GM21390 (cell line): ENCODE measurements at regions not wholly inside any gene's neighbourhood (a gene's known extent, or its start where the extent isn't known, plus 50 kb on each side); places are given as distances from the start of the nearest gene placed in this dataset.
"Not testable (repeated sequence)": the region's sequence is repeated elsewhere in the genome, so short reads cannot be mapped to it uniquely, and the experiment has no call there.

Experiments used
- ATAC-seq: cut with Tn5 transposase; IDR thresholded peaks from one replicate; pipeline ENCODE4 v1.9.1; 2021; ENCODE audit not compliant: unreplicated experiment

DNA sequence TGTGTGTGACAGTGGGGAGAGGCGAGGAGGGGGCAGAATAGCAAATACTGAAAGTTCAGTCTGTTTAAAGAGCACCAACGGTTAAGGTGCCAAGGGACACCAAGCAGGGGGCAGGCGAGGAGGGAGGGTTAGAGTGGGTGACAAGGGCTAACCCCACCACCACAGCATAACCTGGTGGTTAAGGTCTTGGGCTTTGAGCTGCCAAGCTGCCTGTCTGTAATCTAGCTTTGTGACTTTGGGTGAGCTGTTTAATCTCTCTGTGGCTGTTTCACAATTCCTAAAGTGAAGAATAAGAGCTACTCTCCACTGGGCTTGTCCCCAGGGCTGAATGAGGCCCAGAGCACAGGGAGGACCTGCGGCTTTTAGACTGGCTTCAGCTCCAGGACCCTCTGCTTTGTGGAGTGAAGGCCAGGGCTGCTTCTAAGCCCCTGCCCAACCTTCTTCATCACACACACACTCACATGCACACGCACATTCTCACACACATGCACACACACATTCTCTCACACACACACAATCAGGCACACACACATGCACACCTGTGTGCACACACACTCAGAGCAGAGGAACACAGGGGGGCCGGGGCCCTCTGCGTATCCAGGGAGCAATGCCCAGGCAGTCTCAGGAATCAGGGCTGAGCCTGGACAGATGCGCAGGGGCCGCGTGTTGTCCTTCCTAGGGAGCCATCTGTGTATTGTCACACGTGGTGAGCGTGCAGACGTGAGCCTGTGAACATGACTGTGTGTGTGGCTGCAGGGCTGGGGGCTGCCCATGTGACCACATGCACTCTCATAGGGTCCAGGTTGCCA is 101.6 kb upstream of the TARDBP start:
- no peak for ATAC-seq

DNA sequence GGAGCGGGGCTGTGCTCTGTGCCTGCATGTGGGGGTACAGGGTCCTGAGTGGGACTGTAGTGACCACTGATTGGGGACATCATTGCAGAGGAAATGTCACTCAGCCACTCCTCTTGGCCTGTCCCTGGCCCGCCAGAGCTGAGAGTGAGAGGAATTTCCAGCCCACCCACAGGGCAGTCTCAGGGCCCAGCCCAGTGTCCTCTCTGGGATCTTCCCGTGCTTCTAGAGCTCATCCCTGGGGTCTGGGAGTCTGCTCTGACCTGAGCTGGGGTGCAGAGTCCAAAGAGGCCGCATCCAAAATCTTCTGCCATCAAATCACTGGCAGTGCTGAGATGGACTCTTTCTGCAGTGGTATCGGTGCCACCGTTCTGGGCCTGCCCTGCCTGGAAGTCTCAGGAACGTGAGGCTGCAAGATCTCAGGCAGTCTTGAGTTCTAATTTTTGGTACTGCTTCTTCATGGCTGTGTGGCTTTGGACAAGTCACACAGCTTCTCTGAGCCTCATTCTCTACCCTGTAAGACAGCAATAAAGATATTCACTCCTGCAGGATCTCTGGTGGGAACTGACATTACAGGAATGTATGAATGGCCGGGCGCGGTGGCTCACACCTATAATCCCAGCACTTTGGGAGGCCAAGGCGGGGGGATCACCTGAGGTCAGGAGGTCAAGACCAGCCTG is 100.8 kb upstream of the TARDBP start:
- no peak for ATAC-seq

DNA sequence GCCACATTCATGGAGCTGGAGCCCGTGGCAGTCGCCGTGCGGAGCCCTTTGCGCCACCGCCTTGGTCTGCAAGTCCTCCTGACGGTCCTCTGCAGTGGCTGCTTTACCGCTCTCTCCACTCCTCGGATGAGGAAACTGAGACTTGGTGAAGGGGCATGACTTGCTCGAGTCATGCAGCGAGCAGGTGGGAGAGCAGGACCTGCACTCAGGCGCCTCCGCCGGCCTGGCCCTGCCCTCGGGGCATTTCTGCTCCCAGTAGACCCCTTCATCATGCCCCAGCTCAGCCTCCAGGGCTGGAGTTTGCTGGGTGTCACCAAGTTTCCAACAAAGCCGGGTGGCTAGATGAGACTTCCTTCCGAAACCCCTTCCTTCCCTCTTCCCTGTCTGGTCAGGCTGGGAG is 100.0 kb upstream of the TARDBP start:
- no peak for ATAC-seq

DNA sequence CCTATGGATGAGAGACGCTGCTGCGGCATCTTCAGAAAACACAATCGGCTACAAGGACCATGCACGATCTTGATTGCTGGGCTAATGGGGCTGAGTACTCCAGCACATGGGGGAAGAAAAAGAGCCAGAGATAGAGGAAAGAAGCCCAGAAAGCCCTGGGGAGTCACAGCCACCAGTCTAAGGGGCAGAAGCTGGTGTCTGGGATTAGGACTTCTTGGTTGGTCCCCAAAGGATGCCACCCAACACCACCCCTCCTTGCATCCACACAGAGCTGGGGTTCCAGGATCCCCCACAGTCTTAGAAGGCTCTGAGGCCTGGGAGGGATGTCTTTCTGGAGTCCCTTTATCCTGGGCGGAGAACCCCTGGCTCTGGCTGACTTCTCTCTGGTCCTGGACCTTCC is 98.4 kb upstream of the TARDBP start:
- no peak for ATAC-seq

DNA sequence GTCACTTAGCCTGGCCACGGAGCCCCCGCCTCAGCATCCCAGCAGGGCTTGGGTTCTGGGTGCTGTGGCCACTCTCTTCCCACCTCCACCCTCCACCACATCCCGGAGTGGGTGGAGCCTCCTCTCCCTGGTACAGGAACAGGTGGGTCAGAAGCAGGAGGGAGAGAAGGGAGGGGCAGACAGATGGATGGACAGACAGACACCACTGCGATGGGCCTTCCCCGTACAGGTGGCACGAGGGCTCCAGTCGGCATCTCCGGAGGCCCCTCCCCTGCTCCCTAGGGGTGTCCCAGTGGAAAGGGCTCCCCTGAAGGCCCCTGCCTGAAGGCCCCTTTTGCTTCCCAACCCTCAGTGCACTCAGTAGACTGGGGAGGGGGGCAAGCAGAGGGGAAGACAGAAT is 96.9 kb upstream of the TARDBP start:
- no peak for ATAC-seq

DNA sequence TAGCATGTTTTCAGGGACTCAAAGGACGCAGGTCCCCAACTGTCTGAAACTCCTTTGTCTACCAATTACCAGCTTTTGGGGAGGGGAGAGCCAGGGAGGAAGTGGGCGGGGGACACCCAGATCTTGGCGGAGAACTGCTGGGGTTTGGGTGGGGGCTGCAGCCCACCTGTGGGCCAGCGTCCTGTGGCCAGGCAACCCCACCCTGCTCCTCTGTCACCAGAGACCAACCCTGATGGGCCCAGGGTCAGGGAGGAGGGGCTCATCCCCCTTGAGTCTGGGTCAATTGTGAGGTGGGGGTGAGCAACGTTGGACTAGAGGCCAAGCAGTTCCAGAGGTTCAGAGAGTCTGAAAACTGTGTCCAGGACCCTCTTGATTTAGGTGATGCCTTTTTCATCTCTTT is 96.1 kb upstream of the TARDBP start:
- no peak for ATAC-seq

DNA sequence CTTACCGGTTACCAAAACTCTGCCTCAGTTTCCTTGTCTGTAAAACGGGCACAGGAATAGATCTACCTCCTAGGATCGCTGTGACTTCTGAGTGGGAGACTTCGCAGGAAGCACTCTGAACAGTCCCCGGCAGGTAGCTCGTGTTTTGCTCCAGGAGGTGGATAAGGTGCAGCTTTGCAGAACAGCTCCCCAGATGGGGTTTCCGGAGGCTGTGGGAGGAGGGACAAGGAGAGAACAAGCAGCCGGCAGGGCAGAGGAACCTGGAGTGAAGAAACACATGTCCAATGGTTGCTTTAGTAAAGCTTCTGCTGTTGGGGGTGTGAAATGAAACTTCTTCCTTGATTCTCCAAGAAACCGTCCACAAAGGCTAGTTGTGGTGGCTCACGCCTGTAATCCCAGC is 95.5 kb upstream of the TARDBP start:
- no peak for ATAC-seq

DNA sequence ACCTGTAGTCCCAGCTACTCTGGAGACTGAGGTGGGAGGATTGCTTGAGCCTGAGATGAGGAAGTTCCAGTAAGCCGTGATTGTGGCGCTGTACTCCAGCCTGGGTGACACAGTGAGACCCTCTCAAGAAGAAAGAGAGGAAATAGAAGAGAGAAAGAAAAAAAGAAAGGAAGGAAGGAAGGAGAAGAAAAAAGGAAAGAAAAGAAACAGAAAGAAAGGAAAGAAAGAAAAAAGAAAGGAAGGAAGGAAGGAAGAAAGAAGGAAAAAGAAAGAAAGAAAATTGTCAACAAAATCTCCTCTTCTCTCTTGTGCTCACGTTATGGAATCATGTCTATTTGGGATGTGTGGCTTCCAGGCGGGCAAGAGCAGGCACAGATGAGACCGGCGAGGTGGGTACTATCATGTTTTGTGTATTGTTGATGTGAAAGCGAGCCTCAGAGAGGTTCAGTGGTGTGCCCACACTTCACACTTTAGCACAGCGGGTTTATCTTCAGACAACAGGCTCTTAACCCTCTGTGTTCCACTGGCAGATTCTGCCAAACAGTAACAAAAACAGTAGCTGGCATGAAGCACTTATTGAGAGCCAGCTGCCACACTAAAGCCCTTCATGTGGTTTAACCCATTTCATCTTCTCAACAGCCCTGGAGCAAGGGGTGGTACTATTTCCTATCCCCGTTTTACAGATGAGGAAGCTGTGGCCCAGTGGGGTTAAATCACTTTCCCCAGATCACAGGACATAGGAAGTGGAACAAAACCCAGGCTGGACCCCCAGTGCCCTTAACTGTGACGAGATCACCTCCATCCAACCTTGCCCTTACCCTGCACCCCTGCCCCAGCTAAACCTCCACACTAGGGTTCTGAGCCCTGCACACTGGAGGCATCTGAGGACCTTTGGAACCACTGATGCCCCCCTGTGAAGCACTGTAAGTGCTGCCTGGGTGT is 94.7 kb upstream of the TARDBP start:
- ATAC-seq, result no peak

DNA sequence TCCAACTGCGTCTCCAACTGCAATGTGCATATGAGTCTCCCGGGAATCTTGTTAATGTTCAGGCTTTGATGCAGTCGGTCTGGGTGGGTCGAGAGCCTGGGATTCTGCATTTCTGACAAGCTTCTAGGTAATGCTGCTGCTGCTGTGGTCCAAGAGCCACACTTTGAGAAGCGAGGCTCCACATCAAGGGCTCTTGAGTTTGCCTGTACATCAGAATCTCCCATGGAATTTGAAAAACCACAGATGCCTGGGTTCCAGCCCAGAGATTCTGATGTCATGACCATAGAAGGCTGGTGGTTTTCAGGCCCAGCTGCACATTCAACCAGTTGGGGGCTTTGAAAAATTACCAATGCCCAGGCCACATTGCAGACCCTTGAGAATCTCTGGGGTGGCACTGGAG is 93.9 kb upstream of the TARDBP start:
- no peak for ATAC-seq

DNA sequence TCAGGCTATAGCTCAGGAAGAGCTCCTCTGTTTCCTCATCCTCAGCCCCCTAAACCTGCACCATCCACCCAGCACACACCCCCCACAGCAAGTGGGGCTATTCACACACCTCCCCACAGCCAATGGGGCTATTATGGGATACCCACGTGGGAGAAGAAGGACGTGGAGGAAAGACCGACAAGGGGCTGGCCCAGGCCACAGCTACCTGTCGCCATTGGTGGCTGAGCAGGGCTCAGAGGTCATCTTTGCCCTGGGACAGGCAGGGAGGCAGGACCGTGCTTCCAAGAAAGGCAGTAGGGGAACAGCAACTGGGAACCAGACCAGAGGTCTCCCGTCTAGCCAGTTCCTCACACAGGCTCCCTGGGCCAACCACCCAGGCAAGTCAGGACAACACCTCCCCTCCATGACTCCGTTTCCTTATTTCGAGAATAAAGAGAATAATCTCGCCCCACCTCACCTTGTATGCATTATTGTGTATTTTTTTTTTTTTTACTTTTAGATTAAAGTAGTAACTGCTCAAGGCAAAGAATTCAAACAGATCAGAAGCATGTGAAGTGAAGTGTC is 92.3 kb upstream of the TARDBP start:
- no peak for ATAC-seq

DNA sequence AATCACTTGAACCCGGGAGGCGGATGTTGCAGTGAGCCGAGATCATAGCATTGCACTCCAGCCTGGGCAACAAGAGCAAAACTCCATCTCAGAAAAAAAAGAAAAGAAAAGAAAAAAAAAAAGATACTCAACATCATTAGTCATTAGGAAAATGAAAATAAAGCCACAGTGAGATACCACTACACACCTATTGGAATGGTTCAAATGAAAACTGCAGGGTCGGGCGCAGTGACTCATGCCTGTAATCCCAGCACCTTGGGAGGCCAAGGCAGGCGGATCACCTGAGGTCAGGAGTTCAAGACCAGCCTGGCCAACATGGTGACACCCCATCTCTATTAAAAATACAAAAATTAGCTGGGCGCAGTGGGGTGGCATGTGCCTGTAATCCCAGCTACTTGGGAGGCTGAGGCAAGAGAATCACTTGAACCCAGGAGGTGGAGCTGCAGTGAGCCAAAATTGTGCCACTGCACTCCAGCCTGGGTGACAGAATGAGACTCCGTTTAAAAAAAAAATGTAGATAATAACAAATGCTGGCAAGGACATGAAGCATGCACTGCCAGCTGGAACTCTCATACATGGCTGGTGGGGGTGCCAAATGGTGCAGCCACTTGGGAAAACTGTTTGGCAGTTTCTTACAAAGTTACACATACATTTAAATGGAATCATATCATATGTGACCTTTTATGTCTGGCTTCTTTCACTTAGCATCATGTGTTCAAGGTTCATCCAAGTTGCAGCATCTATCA is 90.0 kb upstream of the TARDBP start:
- ATAC-seq, result not testable (repeated sequence)

DNA sequence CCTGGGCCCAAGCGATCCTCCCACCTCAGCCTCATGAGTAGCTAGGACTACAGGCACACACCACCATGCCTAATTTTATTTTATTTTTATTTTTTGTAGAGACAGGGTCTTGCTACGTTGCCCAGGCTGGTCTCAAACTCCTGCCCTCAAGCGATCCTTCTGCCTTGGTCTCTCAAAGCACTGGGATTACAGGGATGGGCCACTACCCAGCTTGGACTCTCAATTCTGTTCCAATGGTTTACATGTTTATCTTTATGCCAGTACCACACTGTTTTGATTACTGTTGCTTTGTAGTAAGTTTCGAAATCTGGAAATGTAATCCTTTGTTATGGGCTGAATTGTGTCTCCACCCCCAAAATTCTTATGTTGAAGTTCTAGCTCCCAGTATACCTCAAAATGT is 88.4 kb upstream of the TARDBP start:
- ATAC-seq, result no peak

DNA sequence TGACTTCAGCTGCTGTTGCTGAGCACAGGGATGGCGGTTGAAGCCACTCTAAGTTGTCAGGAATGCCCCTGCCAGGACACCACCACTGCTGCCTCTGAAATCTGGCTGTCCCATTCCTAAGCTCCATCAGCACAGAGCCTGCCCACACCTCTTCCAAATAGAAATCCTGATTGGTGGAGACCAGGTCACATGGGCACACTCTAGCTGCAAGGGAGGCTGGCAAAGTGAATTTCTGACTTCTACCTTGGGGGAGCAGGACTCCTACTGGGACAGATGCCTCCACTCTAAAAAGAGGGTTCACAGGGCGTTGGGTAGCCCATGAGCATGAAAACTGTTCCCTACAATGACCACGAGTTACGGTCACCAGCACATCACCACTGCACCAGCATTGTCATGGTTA is 83.8 kb upstream of the TARDBP start:
- ATAC-seq, result no peak

DNA sequence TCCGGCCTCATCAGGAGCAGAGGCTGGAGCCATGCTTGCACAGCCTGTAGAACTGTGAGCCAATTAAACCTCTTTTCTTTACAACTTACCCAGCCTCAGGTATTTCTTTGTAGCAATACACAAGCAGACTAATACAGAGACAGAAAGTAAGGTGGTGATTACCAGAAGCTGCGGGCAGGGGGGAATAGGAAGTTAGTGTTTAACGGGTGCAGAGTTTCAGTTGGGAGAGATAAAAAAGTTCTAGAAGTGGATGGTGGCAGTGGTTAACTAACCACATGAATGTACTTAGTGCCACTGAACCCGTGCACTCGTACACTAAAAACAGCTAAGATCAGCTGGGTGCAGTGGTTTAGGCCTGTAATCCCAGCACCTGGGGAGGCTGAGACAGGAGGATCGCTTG is 80.4 kb upstream of the TARDBP start:
- no peak for ATAC-seq

DNA sequence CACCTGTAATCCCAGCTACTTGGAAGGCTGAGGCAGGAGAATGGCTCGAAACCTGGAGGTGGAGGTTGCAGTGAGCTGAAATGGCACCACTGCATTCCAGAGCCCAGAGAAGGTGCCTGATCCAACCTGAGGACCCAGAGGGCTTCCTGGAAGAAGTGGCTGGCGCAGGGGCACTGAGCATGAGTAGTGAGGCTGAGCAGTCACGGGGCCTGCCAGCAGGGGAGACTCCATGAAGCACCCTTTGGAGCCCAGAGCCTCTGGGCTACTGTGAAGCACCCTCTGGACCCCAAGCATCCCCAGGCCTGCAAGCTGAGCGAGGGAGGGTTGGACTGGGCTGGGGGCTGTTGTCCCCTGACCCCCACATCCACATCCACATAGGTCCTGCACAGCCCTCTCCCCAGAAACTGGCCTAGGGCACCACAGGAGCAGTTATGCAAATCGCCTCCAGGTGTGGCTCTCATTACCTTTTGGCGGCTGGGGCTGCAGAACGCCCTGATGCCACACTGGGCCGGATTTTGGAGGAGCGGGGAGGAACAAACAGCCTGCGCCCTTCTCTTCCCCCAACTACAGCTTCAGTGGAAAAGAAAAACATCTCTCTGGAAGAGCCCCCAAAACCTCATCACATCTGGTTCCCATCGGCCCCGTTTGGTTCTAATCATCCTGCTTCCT is 78.2 kb upstream of the TARDBP start:
- no peak for ATAC-seq

DNA sequence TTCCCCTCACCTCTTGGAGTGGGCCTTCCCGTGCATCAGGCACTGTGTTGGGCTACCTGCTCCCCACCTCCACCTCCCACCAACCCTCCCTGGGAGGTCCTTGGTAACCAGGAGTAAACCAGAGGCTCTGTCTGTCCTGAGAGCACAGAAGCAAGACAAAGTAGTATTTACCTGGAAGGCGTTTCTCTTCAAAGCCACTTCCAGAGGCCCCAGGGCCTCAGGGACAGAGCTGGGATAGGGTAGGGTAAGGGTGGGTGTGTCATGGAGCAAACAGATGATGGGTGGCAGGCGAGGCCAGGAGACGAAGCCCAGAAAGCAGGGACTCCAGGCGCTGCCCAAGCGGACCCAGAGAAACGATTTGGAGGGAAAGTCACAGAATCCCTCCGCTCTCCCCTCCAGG is 77.2 kb upstream of the TARDBP start:
- ATAC-seq, result no peak

DNA sequence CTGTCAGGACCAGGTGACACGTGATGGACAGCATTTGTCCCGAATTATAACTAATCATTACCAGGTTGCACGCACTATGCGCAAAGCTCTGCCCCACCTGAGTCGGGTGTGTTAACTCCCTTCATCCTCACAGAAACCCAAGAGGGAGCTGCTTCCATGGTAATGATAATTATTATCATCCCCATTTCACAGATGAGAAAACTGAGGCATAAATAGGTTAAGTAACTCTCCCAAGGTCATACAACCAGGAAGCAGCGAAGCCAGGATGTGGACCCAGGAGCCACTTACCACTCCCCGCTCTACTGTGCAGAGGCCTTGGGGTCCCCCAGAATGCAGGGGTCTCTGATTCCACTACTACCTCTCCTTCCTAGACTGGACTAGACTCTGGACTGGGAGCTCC is 76.7 kb upstream of the TARDBP start:
- ATAC-seq, result no peak

DNA sequence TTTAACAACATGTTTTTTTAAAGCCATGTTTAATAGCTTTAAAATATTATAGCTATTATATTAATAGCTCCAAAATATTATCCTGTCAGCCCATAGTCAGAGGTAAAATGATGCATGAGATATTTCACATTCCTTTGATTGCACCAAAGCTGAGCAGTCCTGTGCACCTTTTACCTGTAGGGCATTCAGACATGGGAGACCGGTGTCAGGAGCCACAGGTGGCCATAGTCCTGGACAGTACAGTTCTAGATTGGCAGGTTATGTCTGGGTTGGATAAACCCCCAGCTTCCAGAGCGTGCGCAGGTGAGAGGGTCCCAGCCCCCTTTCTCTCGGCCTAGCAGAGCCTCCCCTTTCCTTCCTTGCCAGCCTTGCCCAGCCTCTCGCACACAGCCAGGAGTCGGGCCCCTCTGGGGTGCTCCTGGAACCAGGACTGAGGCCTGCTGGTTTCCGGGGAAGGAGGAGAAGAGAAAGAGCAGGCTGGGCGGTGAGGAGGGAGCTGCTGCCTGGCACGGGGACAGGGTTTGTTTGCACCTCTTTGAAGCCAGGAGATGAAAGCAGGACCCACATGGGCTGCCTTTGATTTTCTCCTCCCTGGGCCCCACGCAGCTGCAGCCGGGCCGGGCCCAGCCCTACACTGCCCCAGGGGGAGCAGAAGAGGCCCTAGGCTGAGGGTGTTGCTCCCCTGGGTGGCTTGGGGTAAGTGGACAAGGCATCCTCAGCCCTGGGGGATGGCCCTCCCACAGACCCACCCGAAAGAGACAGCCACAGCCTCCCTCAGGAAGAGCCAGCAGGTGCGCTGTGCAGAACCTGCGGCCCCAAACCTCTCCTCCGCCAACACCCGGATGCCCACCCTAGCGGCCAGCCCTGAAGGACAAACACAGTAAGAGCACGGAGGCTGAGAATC is 75.2 kb upstream of the TARDBP start:
- ATAC-seq, result no peak
